ENCODE measurements at regions not wholly inside any gene's neighbourhood (a gene's known extent, or its start where the extent isn't known, plus 50 kb on each side); places are given as distances from the start of the nearest gene placed in this dataset.

DNA sequence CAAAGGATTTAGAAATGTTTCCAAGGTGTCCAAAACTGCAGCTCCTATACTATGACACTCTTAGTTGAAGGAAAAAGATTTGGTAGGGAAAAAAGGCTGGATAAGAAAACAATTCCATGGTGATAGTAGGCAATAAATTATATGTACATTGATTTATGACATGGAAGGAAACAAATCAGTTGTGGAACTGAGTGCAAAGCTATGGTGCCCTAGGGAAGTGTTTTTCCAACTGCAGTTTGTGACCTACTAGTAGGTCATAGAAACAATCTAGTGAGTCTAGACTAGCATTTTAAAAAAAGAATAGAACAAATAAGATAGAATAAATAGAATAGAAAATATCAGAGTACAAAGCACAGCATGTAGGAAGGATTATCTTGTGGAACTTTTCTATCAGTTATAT is 58.4 kb upstream of the TSPAN5 start:
- H3K56ac ChIP-seq (ENCODE audit: extremely low read depth, insufficient read depth, low read length), result no peak overlapping the region
- no peak overlapping the region for H3K14ac ChIP-seq (replicated peaks; ENCODE audit: low read depth, low read length)
- H3K4me3 ChIP-seq (ENCODE audit: insufficient read depth, low read depth, low read length), result no peak overlapping the region
- no peak overlapping the region for H4K5ac ChIP-seq (ENCODE audit: low read depth, low read length)
- DNase-seq (no peak), ATAC-seq (ENCODE audit: low read depth) (no peak)
- no peaks in the 10 kb centered on the region for H4K20me1 ChIP-seq (ENCODE audit: insufficient read depth, low read length)
- no peaks in the 10 kb centered on the region for H3K9me3 ChIP-seq (ENCODE audit: control insufficient read depth, insufficient read depth, low read length)
- no peaks in the 10 kb centered on the region for H3K36me3 ChIP-seq (ENCODE audit: control insufficient read depth, insufficient read depth, low read length)
- no peaks in the 10 kb centered on the region for H3K9me1 ChIP-seq (ENCODE audit: insufficient read depth, low read length)
- no peak overlapping the region for H3K4me2 ChIP-seq (ENCODE audit: low read depth, low read length)
- CTCF ChIA-PET, result no interaction called here
- H2BK15ac ChIP-seq (ENCODE audit: low read depth, low read length), result no peak overlapping the region
- no peak overlapping the region for H2BK120ac ChIP-seq (ENCODE audit: low read depth, low read length)
- H4K8ac ChIP-seq (ENCODE audit: low read depth in 2 of 2, low read length in 2 of 2), result no peak overlapping the region
- H2AK5ac ChIP-seq (ENCODE audit: low read depth, low read length), result no peak overlapping the region
- POLR2A ChIA-PET (ENCODE audit: unreplicated experiment), result no interaction called here
- H3K4me1 ChIP-seq (ENCODE audit: control insufficient read depth, insufficient read depth, low read length), result no peaks in the 10 kb centered on the region
- dilution Hi-C loops (cut with HindIII; ENCODE audit: low sequenced_read_pairs, unreplicated experiment), result no loop called here
- H3K9ac ChIP-seq (ENCODE audit: low read depth, low read length), result no peak overlapping the region
- H2BK20ac ChIP-seq (ENCODE audit: low read depth, low read length), result no peak overlapping the region
- TF ChIP-seq CEBPB (IDR thresholded peaks at IDR 0.05; ENCODE audit: low read depth, low read length), result no peak
- TF ChIP-seq POLR2A (IDR thresholded peaks at IDR 0.05; ENCODE audit: low read depth, low read length), result no peak
- TF ChIP-seq SMC3 (IDR thresholded peaks at IDR 0.05; ENCODE audit: low read depth, low read length), result no peak
- TF ChIP-seq MXI1 (IDR thresholded peaks at IDR 0.05; ENCODE audit: borderline replicate concordance, low read depth, low read length), result no peak
- intact Hi-C loops (cut with micrococcal nuclease), result no loop called here
- no peaks in the 10 kb centered on the region for H3K79me1 ChIP-seq (ENCODE audit: low read depth in 1 of 2, low read length in 2 of 2)
- H2AFZ ChIP-seq (replicated peaks; ENCODE audit: low read length, poor library complexity), result no peak overlapping the region
- H2BK5ac ChIP-seq (ENCODE audit: low read depth, low read length, poor library complexity, severe bottlenecking), result no peak overlapping the region
- H3K18ac ChIP-seq (ENCODE audit: low read depth, low read length), result no peak overlapping the region
- no peak overlapping the region for H4K91ac ChIP-seq (ENCODE audit: insufficient read depth, low read depth, low read length)
- no peak overlapping the region for H3K27ac ChIP-seq (ENCODE audit: insufficient read depth, low read length)
- H2AK9ac ChIP-seq (replicated peaks; ENCODE audit: low read depth, low read length, poor library complexity), result no peak overlapping the region
- H3K27me3 ChIP-seq (ENCODE audit: control insufficient read depth, insufficient read depth, low read length), result no peaks in the 10 kb centered on the region
- no TSS peak for BruUV-seq (replicated peaks)
- in situ Hi-C loops (cut with MboI; ENCODE audit: low sequenced_read_pairs), result no loop called here
- no peak overlapping the region for H3K23ac ChIP-seq (ENCODE audit: low read depth, low read length)
- H3K4ac ChIP-seq (ENCODE audit: low read depth, low read length), result no peak overlapping the region
